Dermis blood vessel endothelial cell (primary cell): ENCODE measurements at regions not wholly inside any gene's neighbourhood (a gene's known extent, or its start where the extent isn't known, plus 50 kb on each side); places are given as distances from the start of the nearest gene placed in this dataset.

Experiments used
- DNase-seq: peaks from one replicate; pipeline ENCODE4 v3.0.0; 2010

DNA sequence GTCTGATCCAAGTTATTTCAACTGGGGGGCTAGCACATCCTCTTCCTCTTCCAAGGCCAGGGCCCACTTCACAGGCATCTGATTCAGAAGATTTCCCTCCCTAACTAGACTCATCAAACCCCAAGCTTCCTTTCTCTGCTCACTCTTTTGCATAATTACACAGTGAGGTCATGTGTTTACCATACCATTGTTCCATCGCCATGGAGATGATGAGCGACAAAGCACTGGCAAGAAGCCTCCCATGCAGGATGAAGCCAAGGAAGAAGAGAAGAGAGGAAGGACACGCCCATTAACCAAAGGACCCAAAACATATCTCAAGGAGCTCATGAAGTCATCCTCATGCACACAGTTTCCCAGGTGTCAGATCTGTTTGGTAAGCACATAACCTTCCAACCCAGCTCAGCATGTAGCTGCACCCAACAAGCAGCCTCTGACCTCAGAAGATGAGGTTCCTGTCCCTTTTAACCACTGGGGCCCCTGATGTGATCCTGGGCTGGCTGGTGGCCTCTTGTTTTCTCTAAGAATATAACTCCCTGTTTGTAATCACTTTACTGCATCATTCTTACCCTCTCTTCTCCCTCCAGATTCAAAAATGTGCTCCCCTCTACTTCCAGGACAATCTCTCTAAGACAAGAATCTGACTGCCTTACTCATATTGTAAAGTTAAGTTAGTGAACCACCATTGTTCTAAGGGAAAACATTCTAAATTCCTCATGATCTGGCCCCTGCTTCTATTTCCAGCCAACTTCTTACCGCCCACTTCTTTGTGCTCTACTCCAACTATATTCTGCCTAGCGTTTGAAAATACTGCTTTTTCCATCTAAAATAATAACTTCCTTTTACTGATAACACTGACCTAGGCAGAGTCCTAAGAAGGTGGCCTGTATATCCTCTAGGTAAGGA, 190.1 kb downstream of the TTC32 start:
- DNase-seq, result peak; percentile 98

DNA sequence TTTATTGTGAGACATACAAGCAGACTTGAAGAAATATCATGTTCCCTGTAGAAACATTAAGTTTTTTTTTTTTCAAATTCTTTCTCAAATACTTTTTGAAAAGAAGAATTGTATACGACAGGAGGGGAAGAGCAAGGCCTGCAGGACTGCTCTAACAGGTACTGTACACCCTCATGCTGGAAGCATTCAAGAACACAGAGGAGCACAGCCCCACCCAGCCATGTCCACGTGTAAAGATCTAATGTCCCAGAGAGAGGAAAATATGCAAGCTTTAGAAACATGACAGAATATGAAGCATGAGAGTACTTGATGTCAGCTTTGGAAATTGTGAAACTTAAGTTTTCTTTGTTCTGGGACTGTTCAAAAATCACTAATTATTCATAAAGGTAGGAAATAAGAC, 191.6 kb downstream of the TTC32 start:
- peak; percentile 4 for DNase-seq

DNA sequence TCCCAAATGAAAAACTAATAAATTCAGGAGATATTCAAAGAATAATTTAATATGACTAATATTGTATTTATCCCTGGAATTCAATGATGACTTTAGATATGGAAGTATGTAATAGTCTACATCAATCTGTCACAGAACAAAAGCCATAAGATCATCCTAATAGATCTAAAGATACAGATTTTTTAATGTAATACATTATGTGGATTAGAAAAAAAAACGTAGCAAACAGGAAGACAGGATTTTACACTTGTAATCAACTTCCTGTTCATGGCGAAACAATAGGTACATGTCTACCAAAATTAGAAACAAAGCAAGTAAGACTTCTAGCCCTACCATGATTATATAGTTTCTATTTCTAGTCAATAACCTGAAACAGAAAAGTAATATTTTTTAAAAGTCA, 192.2 kb downstream of the TTC32 start:
- peak; percentile 48 for DNase-seq

DNA sequence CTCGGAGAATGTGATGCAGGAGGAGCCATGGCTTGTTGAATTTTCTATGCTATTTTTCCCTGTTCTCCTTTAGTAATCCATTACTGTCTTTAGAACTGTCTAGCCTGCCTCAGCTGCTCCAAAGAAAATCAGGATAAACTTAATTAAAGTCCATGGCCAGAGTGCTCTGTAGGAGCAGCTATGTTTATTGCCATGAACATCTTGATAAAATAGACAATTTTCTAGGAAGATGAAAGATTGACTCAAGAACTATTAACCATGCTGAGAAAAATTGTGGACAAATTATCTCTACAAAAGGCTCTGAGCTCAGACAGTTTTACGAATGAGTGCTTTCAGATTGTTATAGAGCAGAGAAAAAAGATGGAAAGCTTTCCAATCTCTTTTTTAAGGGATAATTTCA, 193.0 kb downstream of the TTC32 start:
- no peak for DNase-seq

DNA sequence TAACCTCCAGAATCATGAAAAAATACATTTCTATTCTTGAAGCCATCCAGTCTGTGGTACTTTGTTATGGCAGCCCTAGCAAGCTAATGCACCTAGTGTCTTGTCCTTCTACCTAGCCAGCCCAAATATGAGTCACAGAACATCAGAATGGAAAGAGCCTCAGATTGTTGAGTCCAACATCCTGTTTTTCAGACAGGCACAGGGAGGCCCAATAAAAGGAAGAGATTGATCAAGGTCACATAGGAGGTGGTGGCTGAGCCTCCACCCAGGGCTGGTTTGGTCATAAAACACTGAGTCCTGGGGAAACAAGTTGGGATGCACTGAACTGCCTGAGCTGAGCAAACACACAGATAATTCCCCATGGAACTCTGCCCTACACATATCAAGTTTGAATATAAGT, 195.5 kb downstream of the TTC32 start:
- peak; percentile 29 for DNase-seq

DNA sequence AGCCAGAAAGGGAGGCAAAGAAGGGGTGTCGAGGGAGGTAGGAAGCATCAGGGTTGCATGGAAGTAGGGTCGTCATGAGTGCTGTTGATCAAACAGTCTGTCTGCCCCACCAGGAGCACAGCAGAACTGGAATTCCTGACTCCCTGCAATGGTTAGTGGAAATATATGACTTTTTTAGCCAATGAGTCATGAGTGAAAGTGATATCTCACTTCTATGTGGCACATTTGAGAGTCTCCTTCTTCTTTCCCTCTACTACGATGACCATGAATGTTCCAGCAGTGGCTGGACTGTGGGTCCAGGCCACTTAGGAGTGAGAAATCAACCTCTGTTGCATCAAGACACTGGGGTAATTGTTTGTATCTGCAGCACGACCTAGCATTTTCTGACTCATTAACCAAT, 199.5 kb downstream of the TTC32 start:
- DNase-seq, result no peak

DNA sequence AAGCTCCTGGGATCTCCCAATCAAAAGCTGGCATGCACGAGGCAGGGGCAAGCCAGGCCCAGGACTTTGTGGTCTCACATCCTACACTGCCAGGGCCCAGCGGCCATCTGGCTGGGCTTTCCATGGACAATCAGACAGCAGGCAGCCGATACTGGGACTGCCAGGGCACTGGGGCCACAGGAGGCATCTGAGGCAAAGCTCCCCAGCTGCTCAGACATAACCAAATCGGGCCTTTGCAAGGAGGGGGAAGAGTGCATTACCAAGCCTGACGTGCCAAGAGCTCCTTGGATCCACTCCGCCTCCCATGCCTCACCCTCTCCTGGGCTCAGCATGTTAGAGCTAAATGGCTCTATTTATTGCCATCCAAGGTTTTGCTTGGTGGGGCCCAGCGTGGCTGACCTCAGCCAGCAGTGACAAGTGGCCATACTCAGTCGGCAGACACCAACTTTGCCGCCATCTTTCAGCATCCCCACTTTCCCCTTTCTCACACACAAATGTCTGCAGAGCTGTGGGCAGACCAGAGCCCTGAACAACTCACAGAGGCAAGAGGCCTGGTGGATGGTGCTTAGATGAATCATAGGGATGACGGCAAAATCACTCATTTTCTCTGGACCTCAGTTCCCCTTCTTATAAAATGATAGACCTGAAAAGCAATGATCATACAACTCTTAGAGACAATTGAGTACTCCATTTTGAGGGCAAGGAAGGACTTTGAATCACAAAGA, 200.8 kb downstream of the TTC32 start:
- DNase-seq, result no peak

DNA sequence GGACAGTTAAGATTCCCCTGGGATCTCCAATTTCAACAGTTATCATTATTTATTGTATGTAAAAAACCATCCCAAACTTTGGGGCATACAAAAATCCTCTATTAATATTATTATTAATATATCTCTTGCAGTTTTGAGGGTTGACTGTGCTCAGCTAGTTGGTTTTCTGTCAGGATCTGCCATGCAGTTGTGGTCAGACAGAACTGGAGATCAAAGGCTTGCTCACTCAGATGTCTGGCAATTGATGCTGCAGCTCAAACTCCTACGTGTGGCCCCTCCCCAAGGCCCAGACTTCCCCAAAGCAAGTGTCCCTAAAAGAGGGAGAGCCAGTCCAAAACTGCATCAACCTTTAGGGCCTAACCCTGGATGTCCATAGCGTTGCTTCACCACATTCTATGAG, 204.7 kb downstream of the TTC32 start:
- DNase-seq, result no peak

DNA sequence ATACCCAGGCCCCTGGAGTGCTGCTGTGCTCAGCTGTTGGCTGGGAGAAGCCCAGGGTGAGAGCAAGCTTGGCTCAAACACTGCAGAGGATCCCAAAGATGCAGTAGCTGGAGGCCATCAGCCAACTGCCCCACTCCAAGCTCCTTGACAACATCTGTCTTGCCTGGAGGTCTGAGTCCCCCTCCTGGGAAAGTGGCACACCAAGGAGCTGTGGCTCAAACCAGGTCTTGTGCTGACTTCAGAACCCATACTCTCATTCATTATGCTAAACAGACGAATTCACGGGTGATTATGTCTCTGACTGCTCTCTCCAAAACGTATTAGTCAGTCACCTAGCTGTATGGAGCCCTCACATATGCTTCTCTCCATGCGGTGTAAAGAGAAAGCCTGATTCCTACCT, 206.1 kb downstream of the TTC32 start:
- DNase-seq, result no peak

DNA sequence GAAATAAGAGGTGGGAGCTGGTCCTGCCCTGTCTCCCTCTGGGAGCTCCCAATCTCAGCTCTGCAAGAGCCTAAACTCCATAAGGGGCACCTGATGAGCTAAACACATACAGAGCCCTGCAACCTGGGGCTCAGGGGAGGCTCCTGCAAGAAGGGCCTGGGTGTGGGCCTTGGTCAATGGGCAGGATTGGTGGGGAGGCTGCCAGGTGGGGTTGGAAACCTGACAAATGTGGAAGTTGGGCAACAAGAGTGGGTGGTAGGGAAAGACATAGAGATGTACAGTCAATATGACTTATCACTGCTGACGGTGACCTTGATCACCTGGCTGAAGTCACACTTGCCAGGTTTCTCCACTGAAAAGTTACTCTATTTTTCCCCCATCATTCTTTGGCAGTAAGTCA, 209.9 kb downstream of the TTC32 start:
- no peak for DNase-seq

DNA sequence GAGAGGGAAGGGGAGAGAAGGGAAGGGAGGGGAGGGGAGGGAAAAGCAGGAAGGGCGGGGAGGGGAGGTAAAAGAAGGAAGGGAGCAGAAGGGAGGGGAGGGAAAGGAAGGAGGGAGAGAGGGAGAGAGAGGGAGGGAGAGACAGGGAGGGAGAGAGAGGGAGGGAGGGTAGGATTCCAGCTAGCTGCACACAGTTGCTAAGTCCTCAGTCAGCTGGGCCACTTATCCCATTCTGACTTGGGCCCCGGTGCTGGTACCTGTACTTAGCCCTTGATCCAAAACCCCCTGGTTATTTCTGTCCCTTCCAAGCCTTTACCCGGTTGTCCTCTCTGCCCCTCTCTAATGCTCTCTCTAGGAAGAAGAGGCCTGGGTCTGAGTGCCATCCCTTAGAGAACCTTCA, 211.4 kb downstream of the TTC32 start:
- DNase-seq, result no peak

DNA sequence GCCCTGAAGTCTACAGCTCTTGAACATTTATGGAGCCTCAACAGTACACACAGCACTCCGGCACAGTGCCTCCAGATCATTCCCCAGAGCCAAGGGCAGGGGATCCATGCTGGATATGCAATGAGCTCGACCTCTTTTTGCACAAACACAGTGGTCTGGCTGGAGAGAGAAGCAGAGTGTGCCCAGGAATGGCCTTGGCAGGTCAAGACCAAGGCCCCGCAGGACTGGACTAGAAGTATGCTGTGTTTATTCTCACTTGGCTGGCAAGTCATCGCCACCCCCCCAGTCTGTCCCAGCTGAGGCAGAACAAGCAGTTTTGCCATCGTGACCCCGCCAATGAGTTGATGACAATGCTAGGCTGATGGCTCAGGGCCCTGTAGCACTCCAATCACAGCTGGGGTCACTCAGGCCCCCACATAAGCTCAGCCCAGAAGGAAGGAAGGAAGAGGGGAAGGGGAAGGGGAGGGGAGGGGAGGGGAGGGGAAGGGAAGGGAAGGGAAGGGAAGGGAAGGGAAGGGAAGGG, 212.1 kb downstream of the TTC32 start:
- no peak for DNase-seq

DNA sequence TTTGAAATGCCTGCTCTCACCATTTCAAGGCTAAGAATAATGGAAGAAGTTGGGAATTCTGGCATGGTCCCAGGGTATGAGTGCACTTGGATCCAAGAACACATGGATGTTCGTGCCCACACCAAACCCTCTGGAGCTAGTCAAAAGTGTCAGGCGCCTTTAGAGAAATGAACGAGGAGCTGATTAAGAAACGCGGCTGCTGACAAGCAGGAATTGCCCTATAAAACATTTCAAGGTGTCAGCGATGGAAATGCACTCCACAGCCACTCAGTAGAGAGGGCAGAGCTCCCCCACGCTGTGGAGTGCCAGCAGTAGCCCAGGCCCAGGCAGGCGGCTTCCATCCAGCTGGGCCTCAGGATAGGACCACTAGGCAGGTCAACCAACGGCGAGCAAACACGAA, 213.7 kb downstream of the TTC32 start:
- DNase-seq, result no peak

DNA sequence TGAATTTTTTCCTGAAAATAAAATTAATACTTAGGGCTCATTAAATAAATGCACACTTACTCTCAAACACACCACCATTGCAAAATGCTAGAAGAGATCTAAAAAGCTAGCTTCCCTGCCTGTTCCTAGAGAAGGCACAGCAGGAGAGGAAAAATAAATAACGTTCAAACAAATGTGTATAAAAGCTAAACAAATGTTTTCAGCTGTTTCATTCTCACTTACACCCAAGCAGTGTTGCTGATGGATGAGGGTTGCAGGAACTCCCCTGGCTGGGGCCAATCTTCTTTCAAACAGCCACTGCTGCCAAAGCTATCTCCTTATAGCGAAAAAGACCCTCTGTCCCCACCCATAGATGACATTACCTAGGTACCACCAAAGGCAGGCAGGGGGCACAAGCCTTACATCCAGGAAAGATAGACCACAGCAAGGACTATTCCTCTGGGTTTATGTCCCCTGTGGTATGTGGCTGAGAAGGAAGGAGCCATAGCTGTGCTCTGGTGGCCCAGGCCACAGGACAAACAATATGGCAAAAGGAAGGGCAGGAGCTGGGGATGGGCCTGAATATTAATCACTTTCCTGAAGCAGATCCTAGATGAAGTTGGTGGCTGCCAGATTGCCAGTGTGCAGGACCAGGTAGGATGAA, 214.6 kb downstream of the TTC32 start:
- no peak for DNase-seq

DNA sequence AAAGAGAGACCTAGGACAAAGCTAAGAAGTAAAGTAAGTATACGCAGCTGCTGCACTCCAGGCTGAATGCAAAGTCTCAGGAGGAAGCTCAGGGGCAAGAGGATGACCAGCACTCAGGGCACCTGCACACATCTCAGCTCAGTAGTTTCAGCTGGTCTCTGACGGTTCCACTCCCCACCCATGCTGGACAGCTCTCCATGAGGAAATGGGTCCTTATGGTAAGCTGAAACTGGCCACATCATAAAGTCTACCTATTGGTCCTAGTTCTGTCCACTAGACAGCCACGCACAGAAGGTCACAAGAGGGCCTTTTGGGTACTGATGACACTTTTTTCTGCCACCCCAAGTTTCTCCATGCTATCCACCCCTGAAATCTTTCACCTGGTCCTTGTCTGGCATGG, 215.3 kb downstream of the TTC32 start:
- no peak for DNase-seq

DNA sequence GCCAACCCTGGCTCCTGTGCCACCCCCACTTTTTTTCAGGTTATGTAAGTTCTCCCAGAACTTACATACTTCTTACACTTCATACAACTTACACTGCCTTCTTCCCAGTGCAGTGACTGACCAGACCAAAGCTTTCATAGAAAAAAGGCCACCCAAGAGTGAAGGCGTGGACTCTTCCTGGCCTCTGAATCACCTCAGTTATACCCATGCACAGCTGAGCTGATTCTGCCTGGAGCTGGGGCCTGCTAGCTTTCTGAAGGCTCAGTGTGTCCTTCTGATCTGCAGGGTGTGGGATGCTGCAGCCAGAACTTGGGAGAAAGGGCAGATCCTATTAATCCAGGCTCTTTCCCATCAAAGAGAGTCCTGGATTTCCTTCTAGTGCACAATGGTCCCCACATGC, 216.1 kb downstream of the TTC32 start:
- no peak for DNase-seq

DNA sequence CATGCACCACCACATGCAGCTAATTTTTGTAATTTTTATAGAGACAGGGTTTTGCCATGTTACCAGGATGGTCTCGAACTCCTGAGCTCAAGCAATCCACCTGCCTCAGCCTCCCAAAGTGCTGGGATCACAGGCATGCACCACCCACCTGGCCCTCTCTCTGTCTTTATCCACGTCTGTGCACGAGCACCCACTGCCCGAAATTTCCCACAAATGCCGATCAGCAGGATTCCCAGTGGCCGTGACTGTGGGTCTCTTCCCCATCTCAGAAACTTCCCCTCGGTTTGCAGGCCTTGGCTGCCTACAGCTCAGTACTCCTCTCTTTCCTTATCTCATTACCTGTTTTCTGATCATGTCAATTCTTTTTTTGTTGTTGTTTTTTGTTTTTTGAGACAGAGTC, 217.3 kb downstream of the TTC32 start:
- no peak for DNase-seq

DNA sequence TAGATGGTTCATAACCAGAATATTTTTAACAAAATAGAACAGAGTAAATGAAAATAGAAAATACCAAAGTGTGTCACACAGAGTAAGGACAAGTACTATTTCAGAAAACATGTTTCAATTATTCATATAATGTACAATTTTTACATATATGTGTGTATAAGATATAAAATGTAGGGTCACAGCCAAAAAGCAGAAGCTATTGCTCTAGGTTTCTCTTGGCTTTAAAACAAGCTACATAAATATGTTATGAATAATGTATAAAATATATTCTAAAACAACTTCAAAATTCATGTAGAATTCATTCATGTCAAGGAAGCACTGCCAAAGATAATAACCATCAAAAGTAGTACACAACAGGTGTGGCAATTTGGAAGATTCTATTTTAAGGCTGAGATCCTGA, 218.2 kb downstream of the TTC32 start:
- DNase-seq, result no peak

DNA sequence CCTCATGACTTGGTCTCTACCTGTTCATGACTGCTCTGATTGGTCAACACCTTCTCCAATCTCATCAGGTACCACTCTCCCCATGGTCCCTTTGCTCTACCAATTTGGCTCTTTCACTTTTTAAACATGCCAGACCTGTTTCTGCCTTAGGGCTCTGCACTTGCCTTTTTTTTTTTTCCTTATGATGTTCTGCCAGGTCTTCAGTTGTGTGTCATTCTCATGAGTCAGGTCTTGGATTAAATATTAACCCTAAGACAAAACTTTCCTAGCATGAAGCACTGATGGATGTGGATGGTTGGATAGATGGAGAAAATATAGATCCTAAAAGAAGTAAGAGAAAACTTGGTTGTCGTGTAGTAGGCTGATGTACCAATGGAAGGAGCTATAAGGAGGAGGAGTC, 219.3 kb downstream of the TTC32 start:
- no peak for DNase-seq

DNA sequence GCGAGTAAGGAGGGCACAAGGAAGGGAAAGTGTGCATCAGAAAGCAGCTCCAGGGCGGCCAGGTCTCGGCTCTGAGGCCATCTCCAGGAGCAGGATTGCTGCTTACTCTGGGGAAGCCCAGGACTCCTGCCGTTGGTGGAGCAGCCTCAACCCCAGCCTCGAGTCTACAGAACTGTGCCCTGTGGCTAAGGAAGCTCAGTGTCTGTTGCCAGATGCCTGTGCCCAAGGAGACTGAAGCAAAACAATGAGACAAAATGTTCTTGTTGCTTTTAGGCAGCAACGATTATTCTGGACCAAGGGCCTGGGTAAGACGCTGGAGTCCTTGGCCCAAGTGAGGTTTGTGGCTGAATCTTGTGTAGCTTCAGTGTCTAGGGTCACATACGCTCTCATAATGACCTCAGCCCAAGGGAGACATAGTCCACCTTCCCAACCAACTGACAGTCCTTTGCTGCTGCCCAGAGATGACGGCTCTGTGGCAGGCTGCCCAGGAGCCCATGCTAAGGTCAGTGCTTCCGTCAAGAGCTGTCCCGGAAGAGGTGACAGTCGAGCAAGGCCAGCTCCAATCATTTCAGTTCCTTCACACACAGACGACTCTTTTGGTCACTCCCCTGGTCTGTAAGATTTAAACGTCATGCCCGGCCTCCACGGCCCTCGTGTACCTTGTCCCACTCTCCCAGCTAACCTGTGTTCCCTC, 223.8 kb downstream of the TTC32 start:
- no peak for DNase-seq

DNA sequence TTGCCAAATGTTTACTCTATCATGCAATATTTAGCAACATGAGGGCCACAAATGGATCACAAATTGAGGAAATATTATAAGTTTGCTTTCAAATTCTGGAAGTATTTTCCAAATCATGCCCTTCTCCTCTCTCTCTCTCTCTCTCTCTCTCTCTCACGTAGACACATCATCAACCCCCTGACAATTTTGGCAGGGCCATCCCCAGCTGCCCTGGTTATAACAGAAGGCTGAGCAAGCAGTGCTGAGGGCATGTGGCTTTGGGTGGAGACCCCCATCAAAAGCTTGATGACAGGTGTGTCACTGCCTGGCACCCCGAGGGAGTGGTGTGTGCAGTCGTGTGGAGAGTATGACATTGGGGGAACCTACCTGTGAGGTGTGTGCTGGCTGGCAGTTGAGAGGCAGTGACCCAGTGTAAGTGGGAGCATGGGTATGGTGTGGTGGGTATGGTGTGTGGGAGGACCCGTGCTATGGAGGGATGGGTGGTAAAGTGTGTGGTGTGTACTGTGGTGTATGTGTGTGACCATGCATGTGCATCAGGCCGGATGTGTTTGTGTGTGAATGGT, 224.5 kb downstream of the TTC32 start:
- DNase-seq, result no peak

DNA sequence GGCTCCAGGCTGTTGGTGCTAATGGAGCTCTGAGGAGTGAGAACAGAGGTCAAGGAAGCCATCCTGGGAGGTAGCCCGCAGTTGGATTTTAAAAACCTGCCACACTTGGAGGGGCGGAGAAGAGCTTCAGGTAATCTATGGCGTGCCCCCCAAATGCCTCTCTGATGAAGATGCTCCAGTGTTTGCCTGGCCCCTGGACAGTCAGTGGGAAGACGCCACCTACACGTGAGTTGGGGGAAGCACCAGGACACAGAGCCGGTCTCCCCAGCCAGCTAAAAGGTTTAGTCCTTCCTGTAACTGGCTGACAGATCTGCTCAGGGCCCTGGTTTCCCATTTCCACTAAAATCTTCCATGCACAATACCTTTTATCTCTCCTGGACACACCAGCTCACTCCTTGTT, 225.0 kb downstream of the TTC32 start:
- no peak for DNase-seq
